CD4-positive, alpha-beta T cell treated with Interleukin-17A for 1 hour (primary cell): ENCODE measurements at regions not wholly inside any gene's neighbourhood (a gene's known extent, or its start where the extent isn't known, plus 50 kb on each side); places are given as distances from the start of the nearest gene placed in this dataset.

Source experiments
- DNase-seq: peaks from one replicate; pipeline ENCODE4 v3.0.0-alpha.2; 2020

DNA sequence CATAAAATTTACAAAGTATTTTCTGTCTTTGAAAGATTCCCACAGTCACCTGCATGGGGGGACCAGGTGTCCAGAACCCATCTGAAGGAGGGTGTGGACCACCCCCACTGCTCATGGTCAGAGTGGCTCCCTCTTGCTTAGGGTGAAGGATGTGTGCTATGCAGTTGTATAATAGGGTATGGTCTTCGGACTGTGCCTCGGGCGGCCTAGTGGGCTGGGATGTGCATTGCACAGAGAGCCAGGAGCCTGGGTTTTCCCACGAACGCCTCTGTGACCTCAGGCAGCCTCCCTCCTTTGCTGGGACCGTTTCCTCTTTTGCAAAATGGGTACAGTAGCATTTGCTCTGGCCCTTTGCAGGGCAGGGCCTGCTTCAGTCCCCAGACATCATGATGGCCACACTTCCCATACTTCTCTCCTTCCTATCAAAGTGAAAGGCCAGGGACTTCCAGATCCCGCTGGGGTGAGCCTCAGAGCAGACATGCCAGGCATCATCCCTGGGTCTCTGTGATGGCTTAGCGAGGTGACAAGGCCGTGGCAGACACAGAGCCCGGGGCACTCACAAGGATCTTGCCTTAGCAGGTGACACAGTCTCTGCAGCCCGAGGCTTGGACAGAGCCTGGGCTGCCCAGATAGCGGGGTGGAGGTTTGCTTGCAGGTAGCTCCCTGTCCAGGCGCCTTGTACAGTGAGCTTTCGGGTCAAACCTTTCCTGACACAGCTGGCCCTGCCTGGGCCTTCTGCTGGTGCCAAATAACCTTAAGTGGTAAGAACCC, 59.4 kb upstream of the ZNF536 start:
- no peak for DNase-seq

DNA sequence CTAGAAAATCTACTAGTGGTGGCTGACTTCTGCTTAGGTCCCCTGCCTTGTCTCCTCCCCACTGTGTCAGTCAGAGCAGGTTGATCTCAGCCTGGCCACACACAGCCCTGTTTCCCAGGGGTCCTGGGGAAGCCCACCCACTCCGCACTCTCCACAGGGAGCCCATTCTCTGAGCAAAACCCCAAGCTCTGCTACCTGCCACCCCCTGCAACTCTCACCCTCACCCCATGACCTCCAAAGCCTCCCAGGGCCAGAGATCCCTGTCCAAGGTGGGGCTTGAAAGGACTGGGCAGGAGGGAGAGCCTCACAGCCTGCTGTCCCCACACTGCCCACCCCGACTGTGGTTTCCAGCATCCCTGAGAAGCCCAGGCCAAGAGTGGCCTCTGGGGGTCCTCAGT, 58.8 kb upstream of the ZNF536 start:
- DNase-seq: no peak

DNA sequence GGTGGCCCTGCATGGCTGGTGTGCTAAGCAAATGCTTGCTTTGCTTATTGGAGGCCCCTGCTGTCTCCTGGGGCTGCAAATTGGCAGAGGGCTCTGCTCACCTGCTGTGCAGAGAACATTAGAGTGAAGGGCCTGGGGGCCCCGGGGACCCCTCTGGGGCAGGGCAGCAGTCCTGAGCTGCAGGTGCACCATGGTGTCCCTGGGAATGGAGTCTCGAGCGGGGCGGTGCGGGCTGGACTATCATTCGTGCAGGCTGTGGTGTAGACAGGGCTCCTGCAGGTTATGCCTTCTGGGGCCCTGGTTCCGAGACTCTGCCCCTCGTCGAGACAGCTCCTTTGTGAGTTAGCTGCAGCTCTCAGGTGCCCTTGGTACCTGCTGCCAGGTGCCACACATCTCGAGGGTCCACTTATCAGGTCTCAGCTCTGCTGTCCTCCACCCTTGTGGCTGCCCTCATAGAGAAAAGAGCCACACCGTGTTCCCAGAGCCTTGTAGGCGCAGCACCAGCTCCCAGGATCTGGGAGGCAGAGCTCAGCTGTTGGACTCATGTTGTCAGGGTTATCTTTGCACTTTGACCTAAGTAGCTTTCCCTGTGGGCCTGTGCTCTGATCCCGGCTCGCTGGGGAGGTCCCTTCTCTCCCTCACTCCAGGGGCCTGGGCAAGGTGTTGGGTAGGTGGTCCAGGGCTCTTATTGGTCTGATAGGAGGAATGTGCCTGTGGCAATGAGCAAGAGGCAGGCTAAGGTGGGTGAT, 58.0 kb upstream of the ZNF536 start:
- DNase-seq: no peak

DNA sequence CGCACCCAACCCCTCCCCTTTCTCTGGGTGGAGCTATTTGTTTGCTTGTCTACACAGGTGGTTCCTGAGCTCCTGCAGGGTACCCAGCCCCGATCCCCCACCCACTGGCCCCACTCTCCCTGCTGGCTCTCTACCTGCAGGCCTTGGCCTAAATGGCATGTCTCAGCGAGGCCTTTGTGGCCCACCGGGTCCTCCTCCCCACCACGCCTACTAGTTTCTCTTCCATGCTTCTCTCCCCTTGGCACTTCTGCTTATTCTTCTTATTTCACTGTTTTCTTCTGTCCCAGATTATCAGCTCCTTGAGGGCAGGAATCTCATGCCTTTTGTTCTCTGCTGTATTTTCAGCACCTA, 57.4 kb upstream of the ZNF536 start:
- DNase-seq: no peak

DNA sequence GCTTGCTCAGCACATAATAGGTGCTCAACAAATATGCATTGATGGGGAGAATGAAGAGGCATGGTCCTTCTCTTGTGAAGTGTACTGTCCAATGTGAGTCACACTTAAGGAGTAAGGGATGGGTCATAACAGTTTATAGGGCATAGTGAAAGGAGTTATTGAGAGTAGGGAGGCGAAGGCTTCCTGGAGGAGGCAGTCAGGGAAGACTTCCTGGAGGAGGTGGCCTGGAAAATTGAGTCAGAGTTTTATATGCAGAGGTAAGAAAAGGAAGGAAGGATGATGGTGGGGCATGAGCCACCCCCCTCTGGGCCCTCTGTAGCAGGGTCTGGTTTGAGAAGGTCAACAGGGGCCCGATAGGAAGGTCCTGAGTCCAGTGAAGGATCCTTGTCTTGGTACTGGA, 57.0 kb upstream of the ZNF536 start:
- no peak for DNase-seq

DNA sequence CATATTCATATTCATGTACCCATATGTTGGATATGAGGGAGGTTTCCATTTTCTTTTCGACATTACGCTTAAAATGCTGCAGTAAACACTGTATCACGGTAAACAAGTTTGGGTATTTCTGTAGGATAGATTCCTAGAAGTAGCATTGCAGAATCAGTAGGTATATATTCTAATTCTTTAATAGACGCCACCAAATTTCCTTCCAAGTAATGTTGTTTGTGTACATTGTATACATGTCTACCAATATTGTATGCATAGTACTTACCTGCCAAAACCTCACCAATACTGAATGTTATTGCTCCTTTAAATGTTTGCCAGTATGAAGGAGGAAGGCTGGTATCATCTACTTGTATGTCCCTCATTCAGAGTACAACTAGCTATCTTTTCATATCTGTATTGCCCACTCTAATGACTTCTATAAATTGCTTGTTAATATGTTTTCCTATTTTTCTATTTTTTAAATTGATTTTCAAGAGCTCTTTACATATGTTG, 56.1 kb upstream of the ZNF536 start:
- no peak for DNase-seq

DNA sequence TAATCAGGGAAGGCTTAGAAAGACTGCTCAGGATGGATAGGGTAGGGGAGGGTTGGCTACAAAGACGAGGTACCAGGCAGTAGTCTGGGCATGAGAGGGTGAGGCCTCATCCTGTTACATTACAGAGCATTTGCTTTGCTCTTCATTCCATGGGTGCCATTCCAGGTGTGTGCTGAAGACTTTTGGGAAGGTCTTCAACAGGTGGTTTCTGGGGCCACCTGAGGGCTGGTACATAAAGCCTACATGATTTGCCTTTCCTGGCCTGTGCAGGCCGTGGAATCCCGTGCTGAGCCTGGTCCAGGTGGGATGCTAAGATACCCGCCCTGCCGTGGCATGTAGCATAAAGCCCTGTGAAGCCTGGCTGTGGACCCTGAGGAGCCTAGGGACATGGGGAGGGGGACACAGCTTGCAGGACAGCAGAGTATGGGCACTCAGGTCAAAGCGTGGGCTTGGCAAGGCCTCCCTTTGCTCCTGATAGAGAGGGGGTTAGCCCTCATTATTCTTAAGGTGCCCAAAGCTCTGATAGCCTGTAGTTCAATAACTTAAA, 55.6 kb upstream of the ZNF536 start:
- no peak for DNase-seq

DNA sequence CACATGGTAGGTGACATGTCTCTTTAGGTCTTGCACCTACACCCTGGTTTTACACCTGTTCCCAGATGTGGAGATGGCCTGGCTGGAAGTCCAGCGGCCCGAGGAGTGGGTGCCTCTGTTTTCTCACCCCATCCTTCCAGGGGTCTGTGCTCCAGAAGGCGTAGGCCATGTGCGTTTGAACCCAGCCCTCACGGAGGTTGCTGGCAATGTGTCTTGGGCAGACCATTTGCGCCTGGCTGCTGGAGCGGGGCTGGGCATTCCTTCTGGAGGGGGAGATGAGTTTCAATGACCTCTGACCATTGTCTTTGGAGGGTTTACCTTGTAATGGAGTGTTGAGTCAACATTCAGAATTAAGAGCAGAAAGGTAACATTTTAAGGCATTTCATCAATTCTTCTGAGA, 54.8 kb upstream of the ZNF536 start:
- DNase-seq: no peak

DNA sequence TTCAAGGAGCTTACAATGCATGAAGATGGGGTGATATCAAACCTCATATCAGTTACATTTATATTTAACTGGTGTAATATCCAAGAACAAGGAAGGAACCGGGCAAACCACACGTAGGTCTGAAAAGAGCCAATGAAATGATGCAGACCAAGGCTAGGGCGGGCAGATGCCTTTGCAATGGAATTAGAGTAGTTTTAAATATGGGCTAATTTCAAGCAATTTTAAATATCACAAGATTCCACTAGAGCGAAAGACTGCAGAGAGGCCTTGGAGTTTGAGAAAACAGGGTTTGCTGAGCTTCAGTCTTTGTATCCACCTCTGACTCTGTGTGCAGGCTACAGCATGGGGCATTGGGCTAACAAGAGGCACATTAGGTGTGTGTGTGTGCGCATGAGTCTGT, 53.9 kb upstream of the ZNF536 start:
- DNase-seq: no peak

DNA sequence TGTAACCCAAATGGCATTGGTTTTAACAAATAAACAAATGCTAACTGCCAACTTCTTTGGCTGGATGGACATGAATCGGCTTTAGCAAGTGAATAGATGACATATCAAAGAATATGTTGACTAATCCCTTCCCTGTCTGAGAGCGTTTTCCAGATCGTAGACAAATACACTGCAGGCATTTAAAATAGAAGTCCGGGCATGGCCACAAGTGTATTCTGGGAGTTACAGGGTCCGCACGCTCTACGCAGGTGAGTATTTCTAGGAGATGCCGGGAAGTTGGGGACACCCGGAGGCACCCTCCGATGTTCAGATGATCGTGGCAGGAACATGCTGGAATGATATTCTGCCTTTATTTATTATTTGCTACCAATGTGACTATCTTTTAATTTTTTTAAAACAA, 53.2 kb upstream of the ZNF536 start:
- DNase-seq: no peak

DNA sequence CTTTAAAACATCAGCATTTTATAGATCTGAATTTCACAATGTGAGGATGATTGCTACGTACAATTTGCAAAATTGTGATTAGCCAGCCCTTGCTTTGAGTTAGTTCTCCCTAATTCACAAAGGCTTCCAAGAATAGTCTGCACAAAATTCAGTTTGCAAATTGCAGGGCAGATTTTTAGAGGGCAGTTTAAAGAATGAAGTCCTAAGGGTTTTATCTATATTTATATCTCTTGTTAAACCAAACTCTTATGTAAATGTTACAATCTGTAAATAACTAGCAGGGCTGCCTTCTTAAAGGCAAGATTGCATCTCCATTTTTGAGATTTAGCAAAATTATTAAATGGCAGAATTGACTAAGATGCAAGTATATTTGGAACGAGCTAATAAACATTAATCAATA, 52.8 kb upstream of the ZNF536 start:
- no peak for DNase-seq

DNA sequence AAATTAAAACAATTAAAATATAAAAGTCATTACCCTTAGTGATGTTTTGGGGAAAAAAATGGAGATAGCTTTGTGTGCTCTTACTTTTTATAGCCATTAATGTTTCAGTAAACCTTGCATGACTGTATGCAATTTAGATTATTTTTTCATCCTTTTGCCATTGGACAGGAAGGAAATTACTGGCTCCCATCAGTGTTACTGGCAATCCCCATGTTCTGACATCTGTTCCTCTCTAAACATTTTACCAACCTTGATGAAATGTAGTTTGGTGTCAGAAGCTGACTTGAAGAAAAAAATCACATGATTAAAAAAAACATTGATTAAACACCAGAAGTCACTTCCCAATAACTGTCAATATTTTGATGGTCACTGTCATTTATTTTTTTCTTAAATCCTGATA, 52.3 kb upstream of the ZNF536 start:
- no peak for DNase-seq

DNA sequence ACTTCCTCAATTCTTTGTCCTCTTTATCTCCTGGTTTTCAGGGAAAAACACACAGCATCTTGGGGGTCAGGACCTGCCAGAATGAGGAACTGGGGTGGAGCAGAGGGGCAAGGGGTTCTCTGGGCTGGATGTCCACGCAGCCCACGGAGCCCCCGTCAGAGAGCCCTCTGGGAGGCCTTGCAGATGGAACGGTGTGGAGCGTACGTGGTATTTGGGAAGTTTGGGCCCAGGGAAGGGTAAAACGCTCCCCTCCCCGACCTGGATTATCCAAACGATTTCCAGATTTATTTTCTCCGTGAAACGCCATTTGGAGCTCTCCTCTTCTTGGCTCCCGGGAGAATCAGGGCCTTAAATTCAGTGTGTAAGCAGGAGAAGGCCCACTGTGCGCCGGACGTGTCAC, 51.7 kb upstream of the ZNF536 start:
- DNase-seq: no peak

DNA sequence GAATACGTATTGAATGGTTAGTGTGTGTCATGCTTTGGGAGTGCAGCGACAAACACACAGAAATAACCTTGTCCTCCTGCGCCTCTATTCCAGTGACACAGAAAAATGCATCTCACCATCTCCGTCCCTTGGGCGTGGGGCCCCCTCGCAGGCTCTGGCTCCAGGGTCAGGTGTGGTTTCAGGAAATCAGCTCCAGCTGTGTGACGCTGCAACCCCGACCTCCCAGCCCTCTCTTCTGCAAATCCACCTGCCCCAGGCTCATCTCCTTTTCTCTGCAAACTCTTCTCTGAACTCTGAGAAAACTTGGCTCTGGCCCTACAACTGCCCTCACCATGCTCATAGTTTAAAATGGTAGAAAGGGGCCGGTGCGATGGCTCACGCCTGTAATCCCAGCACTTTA, 51.3 kb upstream of the ZNF536 start:
- no peak for DNase-seq
